GM23338 (cell line): ENCODE measurements at regions not wholly inside any gene's neighbourhood (a gene's known extent, or its start where the extent isn't known, plus 50 kb on each side); places are given as distances from the start of the nearest gene placed in this dataset.

Experiments
- CREB1 ChIP-seq: fragments of 250-450 bp; sonication (Bioruptor Pico); IDR thresholded peaks from 2 replicates; pipeline ENCODE4 v1.5.0; 2020; ENCODE audit warnings: low read depth, mild to moderate bottlenecking, moderate library complexity
- EZH2 ChIP-seq: fragments of 200-600 bp; sonication (generic); IDR thresholded peaks from one replicate; pipeline ENCODE4 v1.8.0; 2017; ENCODE audit warnings: antibody characterized with exemption, mild to moderate bottlenecking, low read depth; ENCODE audit not compliant: unreplicated experiment
- EZH2phosphoT487 ChIP-seq: fragments of 200-600 bp; sonication (generic); IDR thresholded peaks from one replicate; pipeline ENCODE4 v1.8.1; 2018; ENCODE audit warnings: antibody characterized with exemption; ENCODE audit not compliant: unreplicated experiment
- POLR2AphosphoS5 ChIP-seq: IDR thresholded peaks from 2 replicates; pipeline ENCODE4 v1.6.1; 2016; ENCODE audit warnings: antibody characterized with exemption, low read depth
- ZNF114 ChIP-seq: fragments of 250-450 bp; sonication (Bioruptor Pico); IDR thresholded peaks from 2 replicates; pipeline ENCODE4 v1.5.0; 2020; ENCODE audit warnings: mild to moderate bottlenecking, moderate library complexity
- ZNF331 ChIP-seq: fragments of 250-450 bp; sonication (Bioruptor Pico); IDR thresholded peaks from 2 replicates; pipeline ENCODE4 v1.5.0; 2020; ENCODE audit warnings: low read depth, mild to moderate bottlenecking, moderate library complexity
- TF ChIP-seq, protein P1 (sequence below), 2 experiments: fragments of 200-600 bp in 1 of 2; sonication (generic) in 1 of 2; conservative IDR thresholded peaks; 2 replicates each; pipeline versions ENCODE4 v1.5.1 to v1.6.1; 2016 to 2017; ENCODE audit warnings: antibody characterized with exemption in 2 of 2, low read depth in 2 of 2, mild to moderate bottlenecking in 2 of 2, moderate library complexity in 1 of 2
- TF ChIP-seq, protein P2 (sequence below): IDR thresholded peaks from one replicate; pipeline ENCODE4 v1.6.1; 2018; ENCODE audit warnings: antibody characterized with exemption; ENCODE audit not compliant: unreplicated experiment

DNA sequence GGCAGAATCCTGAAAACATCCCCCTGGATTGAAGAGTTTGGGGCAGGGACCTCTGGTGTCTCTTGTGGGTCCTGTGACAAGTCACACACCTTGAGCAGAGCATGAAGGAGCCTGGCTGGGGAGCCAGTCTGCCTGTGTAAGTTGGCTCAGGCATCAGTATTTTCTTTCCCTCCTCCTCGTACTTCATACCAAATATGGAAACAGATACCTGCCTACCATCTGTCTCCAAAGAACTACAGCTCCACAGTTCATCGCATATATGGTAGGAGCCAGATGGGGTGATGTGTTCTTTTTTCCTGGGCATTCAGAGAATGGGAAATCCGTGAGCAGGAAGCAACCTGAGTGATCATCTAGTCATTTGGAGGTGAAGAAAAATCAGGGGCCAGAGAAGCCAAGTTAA lies 177.3 kb upstream of the RAD23B start:
- TF ChIP-seq EZH2, result no peak
- TF ChIP-seq, protein P1, sequence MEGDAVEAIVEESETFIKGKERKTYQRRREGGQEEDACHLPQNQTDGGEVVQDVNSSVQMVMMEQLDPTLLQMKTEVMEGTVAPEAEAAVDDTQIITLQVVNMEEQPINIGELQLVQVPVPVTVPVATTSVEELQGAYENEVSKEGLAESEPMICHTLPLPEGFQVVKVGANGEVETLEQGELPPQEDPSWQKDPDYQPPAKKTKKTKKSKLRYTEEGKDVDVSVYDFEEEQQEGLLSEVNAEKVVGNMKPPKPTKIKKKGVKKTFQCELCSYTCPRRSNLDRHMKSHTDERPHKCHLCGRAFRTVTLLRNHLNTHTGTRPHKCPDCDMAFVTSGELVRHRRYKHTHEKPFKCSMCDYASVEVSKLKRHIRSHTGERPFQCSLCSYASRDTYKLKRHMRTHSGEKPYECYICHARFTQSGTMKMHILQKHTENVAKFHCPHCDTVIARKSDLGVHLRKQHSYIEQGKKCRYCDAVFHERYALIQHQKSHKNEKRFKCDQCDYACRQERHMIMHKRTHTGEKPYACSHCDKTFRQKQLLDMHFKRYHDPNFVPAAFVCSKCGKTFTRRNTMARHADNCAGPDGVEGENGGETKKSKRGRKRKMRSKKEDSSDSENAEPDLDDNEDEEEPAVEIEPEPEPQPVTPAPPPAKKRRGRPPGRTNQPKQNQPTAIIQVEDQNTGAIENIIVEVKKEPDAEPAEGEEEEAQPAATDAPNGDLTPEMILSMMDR (conservative IDR thresholded peaks at IDR 0.05; ENCODE audit: low read depth in 2 of 2), result no peak
- no peak for TF ChIP-seq POLR2AphosphoS5
- no peak for TF ChIP-seq CREB1 (CRISPR knock-in tag)
- TF ChIP-seq, protein P2, sequence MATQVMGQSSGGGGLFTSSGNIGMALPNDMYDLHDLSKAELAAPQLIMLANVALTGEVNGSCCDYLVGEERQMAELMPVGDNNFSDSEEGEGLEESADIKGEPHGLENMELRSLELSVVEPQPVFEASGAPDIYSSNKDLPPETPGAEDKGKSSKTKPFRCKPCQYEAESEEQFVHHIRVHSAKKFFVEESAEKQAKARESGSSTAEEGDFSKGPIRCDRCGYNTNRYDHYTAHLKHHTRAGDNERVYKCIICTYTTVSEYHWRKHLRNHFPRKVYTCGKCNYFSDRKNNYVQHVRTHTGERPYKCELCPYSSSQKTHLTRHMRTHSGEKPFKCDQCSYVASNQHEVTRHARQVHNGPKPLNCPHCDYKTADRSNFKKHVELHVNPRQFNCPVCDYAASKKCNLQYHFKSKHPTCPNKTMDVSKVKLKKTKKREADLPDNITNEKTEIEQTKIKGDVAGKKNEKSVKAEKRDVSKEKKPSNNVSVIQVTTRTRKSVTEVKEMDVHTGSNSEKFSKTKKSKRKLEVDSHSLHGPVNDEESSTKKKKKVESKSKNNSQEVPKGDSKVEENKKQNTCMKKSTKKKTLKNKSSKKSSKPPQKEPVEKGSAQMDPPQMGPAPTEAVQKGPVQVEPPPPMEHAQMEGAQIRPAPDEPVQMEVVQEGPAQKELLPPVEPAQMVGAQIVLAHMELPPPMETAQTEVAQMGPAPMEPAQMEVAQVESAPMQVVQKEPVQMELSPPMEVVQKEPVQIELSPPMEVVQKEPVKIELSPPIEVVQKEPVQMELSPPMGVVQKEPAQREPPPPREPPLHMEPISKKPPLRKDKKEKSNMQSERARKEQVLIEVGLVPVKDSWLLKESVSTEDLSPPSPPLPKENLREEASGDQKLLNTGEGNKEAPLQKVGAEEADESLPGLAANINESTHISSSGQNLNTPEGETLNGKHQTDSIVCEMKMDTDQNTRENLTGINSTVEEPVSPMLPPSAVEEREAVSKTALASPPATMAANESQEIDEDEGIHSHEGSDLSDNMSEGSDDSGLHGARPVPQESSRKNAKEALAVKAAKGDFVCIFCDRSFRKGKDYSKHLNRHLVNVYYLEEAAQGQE, result no peak
- TF ChIP-seq EZH2phosphoT487, result no peak
- no peak for TF ChIP-seq ZNF114
- no peak for TF ChIP-seq ZNF331 (CRISPR knock-in tag)
